NCI-H128 (cell line): ENCODE measurements at regions not wholly inside any gene's neighbourhood (a gene's known extent, or its start where the extent isn't known, plus 50 kb on each side); places are given as distances from the start of the nearest gene placed in this dataset.

Experiments used
- DNase-seq: peaks from one replicate; lab custom pipeline; 2025; ENCODE audit not compliant: unreplicated experiment; lab: John Stamatoyannopoulos, UW

GRCh38 chr16:6335072-6335471, 997.6 kb upstream of the RBFOX1 start:
- DNase-seq = no peak

GRCh38 chr16:6331770-6332169, 1000.9 kb upstream of the RBFOX1 start:
- DNase-seq = no peak

DNA sequence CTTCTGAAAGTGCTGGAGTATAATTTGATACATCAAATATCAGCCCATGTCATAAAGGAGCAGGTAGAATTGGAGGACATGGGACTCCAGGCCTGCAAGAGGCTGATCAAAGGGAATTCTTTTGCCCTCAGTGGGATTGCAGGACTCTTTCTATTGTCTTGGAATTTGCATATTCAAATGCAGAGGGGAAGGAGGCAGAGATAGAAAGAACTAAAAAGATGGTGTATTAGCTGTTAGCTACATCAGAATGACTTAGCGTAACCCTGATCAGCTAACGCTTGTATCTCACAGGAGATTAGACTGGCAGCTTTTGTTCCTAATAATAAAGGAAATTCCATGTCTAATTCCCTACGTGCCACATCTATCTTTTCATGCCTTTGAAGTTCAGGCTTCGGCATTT, 1014.7 kb upstream of the RBFOX1 start:
- DNase-seq = no peak

DNA sequence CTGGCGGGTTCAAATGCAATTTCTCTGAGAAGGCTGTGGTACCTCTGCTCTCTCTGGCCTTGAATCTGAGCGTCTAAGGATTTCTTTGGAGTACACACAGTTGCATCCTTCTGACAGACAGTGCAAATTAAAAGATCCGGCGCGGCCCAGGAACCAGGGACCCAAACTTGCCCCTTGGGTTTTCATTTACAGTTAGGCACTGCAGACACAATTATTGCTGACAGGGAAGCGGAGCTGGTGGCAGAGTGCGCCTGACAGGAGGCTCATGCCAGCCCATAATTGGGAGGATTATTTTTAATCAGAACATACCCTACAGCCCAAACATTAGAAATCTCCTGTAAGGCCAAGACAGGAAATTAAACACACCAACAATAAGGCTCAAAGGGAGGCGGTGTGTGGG, 1023.4 kb upstream of the RBFOX1 start:
- no peak for DNase-seq

GRCh38 chr16:6308176-6308575, 1024.5 kb upstream of the RBFOX1 start:
- no peak for DNase-seq

DNA sequence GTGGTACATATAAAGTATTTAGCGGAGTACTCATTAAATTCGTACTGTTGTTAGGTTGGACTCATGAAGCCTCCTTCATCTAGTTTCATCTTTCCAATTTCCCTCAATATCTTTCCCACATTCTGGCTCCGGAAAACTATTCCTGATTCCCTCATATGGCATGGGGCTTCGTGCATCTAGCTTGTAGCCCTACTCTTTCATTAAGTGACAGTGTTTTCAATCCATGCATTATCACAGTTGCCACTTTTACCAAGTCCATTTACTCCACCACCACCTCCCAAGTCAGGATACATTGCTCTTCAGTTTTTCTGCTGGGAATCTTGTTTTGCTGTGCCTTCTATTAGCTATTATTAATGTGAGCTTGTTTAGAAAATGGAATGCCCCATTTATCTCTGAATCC, 1032.1 kb upstream of the RBFOX1 start:
- no peak for DNase-seq

GRCh38 chr16:6297666-6298410, 1034.8 kb upstream of the RBFOX1 start:
- DNase-seq = no peak

DNA sequence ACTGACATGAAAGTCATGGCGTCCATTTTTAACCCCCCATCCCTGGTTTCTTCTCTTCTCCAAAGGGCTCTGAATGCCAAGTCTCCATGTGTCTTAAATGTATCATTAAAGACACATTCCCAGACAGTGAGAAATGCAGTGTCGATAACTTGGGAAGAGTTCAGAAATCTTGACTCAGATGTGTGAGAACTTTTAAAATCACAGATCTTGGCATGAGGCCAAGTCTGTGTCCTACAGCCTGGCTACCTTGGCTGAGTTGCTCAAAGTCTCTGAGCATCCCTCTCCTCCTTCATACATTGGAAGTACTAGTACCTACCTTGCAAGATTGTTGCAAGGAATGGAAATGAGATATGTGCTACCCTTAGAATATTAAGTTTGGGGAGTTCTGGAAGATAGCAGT, 1046.5 kb upstream of the RBFOX1 start:
- DNase-seq = no peak

DNA sequence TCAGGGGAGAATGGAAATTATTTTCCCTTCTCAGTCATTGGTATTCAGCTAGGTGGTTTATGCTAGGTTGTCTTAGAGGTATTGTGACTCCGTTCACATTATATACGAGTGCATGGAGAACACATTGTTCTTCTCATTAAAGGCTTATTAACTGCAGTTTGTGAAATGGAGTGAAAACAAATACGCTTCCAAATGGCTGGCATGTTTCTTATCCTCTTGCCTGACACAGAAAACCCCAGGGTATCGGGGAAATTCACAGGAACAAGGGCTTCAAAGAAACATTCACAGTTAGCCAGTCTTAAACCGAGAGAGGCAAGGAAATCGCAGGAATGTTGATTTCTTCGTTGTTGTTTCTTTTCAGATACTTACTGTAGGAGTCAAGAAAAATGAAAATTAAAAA, 1047.9 kb upstream of the RBFOX1 start:
- no peak for DNase-seq

DNA sequence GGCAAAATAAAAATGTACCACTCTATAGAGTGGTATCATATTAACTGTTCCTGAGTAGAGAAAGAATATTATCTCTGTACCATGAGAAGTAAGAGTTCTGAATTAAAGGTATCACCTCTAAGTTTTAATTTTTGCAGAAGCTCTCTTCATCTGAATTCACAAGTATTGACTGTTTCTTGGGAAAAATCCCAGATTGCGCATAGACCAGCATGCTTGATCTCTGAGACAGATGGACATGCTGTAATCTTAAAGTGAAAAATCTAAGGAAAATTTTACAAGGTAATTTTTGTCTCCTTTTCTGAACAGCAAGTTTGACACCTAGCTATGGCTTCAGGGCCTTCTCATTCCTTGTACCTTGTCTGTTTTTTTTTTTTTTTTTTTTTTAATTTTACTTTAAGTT, 1050.7 kb upstream of the RBFOX1 start:
- DNase-seq = no peak

GRCh38 chr16:6281274-6281673, 1051.4 kb upstream of the RBFOX1 start:
- no peak for DNase-seq

- no peak for DNase-seq
Observed at GRCh38 chr16:6280055-6280454, 1052.6 kb upstream of the RBFOX1 start.

- no peak for DNase-seq
Observed at GRCh38 chr16:6279286-6279685, 1053.4 kb upstream of the RBFOX1 start.

- no peak for DNase-seq
Observed at GRCh38 chr16:6274351-6274750, 1058.3 kb upstream of the RBFOX1 start.

GRCh38 chr16:6267682-6268081, 1065.0 kb upstream of the RBFOX1 start:
- no peak for DNase-seq

DNA sequence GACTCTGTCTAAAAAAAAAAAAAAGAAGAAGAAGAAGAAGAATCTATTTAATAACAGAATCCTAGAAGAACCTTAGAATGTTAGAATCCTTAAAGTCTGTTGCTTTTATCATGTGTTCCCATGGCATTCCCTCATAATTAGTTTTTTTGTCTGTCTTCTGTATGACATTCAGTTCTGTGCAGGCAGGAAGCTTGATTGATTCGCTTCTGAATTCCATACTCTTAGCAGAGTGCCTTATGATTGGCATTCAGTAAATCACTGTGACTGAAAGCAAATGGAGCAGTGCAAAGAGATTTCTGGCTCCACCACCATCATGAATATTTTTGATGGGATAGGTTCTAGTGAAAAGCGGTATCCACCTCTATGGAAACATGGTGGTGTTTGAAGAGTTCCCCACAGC, 1065.9 kb upstream of the RBFOX1 start:
- no peak for DNase-seq

DNA sequence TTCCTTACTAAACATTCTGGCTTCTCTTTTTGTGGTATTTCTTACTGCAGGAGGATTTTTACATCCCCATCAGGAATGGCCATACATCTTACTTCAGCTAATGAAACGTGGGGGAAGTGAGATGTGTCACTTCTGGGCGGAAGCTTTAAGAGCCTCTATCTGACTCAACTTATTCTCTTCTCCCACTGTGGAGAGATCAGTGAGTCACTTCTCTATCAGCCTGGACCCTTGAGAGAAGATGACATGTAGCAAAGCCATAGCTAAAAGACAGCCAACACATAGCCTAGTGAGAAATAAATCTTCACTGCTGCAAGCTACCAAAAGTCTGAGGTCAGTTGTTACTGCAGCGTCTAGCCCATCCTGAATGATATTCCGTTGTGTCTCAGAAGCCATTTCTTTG, 1066.7 kb upstream of the RBFOX1 start:
- DNase-seq = no peak

- no peak for DNase-seq
Observed at GRCh38 chr16:6258056-6258455, 1074.6 kb upstream of the RBFOX1 start.

- DNase-seq = no peak
Observed at GRCh38 chr16:6252541-6252940, 1080.1 kb upstream of the RBFOX1 start.

- DNase-seq = no peak
Observed at GRCh38 chr16:6250511-6250910, 1082.1 kb upstream of the RBFOX1 start.

DNA sequence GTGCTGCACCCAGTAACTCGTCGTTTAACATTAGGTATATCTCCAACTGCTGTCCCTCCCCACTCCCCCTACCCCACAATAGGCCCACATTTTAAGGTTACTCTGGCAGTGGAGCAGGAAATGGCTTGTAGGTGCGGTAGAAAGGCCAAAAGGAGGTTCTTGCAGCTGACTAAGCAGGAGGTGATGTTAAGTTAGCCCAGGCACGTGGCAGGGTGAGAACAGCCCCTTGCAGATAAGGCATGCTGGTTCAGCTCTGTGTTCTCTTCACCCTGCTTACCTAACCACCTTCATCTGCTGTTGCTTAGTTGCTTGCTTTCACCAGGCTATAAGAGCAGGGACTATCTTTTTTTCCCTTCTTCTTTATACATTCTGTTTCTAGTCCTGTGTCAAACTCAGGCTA, 1082.8 kb upstream of the RBFOX1 start:
- no peak for DNase-seq

DNA sequence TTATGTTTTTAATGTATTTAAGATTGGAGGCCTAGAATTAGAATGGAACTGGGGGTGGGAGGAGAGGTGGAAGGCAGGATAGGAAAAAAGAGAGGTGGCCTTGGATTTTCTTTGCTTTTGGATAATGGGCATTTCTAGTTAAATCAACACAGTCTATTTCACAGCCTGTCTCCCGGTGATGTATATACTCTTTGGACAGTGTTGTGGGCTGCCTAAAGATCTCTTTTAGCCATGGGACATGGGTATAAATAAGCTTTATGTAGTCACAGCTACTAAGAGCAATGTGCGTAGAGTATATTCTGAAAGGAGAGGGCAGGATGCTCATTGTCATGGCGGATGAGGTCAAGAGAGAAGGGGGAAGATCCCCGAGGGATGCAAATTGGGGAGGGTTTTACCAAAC, 1084.4 kb upstream of the RBFOX1 start:
- no peak for DNase-seq

DNA sequence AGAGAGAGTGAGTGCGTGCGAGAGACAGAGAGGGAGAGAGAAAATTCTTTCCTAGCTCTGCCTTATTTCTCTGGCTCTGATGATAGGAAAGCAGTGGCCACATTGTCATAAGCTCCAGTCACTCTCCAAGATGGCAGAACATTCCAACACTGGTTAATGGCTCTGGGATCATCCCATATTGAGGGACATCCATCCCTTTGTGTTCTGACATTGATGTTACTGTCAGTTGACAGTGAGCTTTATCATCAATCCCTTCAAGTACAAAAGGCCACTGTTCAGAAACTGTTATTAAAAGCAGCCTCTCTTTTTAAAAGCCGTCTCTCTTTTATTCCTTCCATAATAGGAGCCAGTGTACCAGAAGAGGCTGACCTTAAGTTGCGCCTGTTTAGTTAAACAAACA, 1084.9 kb upstream of the RBFOX1 start:
- no peak for DNase-seq
